SK-N-MC (cell line): ENCODE measurements at regions not wholly inside any gene's neighbourhood (a gene's known extent, or its start where the extent isn't known, plus 50 kb on each side); places are given as distances from the start of the nearest gene placed in this dataset.

Experiments used
- EZH2 ChIP-seq: fragments of 200-600 bp; sonication (generic); IDR thresholded peaks from one replicate; pipeline ENCODE4 v1.6.1; 2017; ENCODE audit warnings: antibody characterized with exemption
- FOXP2 ChIP-seq: optimal IDR thresholded peaks from 2 replicates; pipeline ENCODE3; 2011; ENCODE audit warnings: mild to moderate bottlenecking, moderate library complexity; ENCODE audit not compliant: insufficient read depth; ENCODE audit errors: extremely low read length, control extremely low read depth
- POLR2AphosphoS5 ChIP-seq: IDR thresholded peaks from 2 replicates; pipeline ENCODE4 v1.6.1; 2012; ENCODE audit warnings: mild to moderate bottlenecking, low read depth, low read length, borderline replicate concordance

DNA sequence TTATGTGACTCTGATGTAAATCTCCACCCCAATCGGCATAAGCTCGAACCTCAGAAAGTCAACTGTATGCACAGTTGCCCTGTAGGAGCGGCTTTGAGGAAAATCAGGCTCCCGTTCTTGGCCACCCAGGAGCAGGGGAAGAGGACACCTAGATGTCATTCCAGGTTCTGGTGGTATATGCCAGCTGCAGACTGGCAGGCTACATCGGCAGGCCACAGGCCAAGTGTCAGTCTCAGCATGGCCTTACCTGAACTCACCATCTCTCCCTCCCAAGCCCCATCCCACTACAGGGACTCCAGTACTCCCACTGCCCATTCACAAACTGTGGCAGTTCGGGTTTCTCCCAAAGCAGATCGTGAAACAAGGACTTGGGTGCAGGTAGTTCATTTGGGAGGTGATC lies 428.1 kb downstream of the BCOR start:
- TF ChIP-seq POLR2AphosphoS5 (no peak), EZH2 (no peak), FOXP2 (no peak)
